ENCODE measurements at regions not wholly inside any gene's neighbourhood (a gene's known extent, or its start where the extent isn't known, plus 50 kb on each side); places are given as distances from the start of the nearest gene placed in this dataset.

DNA sequence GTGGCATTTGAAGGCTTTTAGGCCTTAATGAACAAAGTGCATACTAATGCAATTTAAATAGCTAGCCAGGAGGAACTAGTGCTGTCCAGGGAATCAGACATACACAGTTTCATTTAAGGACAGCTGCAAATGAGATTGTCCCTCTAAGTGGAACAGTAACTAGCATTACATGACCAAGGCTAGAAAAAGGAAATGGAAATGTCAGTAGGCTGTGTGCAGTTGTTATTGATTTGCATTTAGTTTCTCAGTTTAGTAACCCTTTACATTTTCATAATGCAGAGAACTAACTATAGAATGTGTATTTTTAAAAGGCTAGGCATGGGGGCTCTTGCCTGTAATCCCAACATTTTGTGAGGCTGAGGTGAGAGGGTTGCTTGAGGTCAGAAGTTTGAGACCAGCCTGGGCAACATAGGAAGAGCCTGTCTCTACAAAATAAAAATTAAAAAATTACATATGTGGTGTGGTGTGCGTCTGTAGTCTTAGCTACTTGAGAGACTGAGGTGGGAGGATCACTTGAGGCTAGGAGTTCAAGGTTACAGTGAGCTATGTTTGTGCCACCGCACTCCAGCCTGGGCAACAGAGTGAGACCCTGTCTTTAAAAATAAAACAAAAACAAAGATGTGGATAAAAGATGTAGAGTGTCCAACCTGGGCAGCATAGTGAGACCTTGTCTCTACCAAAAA is 468.0 kb downstream of the UTRN start:
- H3K36me3 ChIP-seq (replicated peaks in 1 of 2; ENCODE audit: insufficient read depth in 1 of 2, low read depth in 2 of 2), result no peaks in the 10 kb centered on the region
- no peaks in the 10 kb centered on the region for H3K9me3 ChIP-seq
- no peak for TF ChIP-seq POLR2A (IDR thresholded peaks at IDR 0.05)
- TF ChIP-seq, protein P1, sequence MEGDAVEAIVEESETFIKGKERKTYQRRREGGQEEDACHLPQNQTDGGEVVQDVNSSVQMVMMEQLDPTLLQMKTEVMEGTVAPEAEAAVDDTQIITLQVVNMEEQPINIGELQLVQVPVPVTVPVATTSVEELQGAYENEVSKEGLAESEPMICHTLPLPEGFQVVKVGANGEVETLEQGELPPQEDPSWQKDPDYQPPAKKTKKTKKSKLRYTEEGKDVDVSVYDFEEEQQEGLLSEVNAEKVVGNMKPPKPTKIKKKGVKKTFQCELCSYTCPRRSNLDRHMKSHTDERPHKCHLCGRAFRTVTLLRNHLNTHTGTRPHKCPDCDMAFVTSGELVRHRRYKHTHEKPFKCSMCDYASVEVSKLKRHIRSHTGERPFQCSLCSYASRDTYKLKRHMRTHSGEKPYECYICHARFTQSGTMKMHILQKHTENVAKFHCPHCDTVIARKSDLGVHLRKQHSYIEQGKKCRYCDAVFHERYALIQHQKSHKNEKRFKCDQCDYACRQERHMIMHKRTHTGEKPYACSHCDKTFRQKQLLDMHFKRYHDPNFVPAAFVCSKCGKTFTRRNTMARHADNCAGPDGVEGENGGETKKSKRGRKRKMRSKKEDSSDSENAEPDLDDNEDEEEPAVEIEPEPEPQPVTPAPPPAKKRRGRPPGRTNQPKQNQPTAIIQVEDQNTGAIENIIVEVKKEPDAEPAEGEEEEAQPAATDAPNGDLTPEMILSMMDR (IDR thresholded peaks at IDR 0.05), result no peak
- peaks cover 40% of the 10 kb centered on the region for H3K4me1 ChIP-seq
- 93% methylated on average over 2 of the region's 2 CpGs for WGBS, 2 donors
- DNase-seq (no peak), ATAC-seq (no peak)
- intact Hi-C loops (cut with DNase I), result no loop called here
- no peak overlapping the region for H3K4me3 ChIP-seq
- no peak overlapping the region for H3K27ac ChIP-seq
- no peaks in the 10 kb centered on the region for H3K27me3 ChIP-seq

DNA sequence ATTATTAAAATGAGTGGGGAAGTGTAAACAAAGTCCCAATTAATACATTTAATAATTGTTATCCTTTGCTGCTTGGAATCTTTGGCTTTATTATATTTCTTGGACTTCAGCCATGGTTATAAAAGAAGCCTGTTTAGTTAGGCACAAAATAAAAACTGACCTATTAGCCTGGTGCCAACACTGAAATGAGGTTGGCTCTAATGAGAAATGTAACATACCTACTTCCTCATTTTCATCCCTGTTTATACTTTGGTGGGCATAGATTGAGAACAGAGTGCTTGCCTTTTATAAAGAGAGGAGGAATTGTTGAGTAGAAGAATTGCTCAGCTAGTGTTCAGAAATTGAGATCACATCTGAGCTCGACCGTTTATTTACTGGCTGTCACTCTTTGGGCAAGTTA is 471.3 kb downstream of the UTRN start:
- Histone ChIP-seq H3K27ac (peak overlapping the region in 3 of 4 donors; percentile 8 to 42 (median 40)), H3K4me1 (peaks cover 33% of the 10 kb centered on the region), H3K27me3 (no peaks in the 10 kb centered on the region), H3K9me3 (no peaks in the 10 kb centered on the region), H3K4me3 (no peak overlapping the region), H3K36me3 (replicated peaks in 1 of 2; ENCODE audit: insufficient read depth in 1 of 2, low read depth in 2 of 2) (no peaks in the 10 kb centered on the region)
- intact Hi-C loops (cut with DNase I), result no loop called here
- ATAC-seq (peak; percentile 32), DNase-seq (no peak)
- 14% methylated on average over 2 of the region's 2 CpGs for WGBS, 2 donors
- no peak for TF ChIP-seq POLR2A (IDR thresholded peaks at IDR 0.05)
- TF ChIP-seq, protein P1 (IDR thresholded peaks at IDR 0.05), result no peak

DNA sequence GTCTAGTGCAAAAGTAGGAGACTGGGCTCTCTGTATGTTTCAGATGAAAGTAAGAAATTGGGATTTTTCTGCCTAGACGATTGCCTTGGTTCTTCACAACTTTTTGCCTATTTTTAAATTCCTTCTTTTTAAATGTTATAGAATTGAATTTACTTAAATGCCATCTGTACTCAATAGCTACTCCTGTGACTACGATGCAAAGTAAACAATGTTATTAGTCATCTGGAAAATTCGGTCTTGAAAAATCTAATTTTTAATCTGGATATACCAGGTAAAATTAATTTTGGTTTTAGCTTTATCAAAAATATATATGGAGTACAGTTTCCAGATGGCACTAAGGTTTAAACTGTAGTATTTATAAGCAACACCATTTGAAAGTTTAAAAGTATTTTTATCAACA is 472.2 kb downstream of the UTRN start:
- H3K27ac ChIP-seq, result peak overlapping the region in 2 of 4 donors; percentile 42 to 45
- TF ChIP-seq, protein P1 (IDR thresholded peaks at IDR 0.05), result no peak
- no peak for TF ChIP-seq POLR2A (IDR thresholded peaks at IDR 0.05)
- no peak overlapping the region for H3K4me3 ChIP-seq
- intact Hi-C loops (cut with DNase I), result no loop called here
- peaks cover 33% of the 10 kb centered on the region for H3K4me1 ChIP-seq
- H3K36me3 ChIP-seq (replicated peaks in 1 of 2; ENCODE audit: insufficient read depth in 1 of 2, low read depth in 2 of 2), result no peaks in the 10 kb centered on the region
- WGBS, 2 donors, result 39 to 47% methylated on average over 3 of the region's 3 CpGs
- ATAC-seq, result peak; percentile 30
- no peak for DNase-seq
- no peaks in the 10 kb centered on the region for H3K27me3 ChIP-seq
- H3K9me3 ChIP-seq, result no peaks in the 10 kb centered on the region

DNA sequence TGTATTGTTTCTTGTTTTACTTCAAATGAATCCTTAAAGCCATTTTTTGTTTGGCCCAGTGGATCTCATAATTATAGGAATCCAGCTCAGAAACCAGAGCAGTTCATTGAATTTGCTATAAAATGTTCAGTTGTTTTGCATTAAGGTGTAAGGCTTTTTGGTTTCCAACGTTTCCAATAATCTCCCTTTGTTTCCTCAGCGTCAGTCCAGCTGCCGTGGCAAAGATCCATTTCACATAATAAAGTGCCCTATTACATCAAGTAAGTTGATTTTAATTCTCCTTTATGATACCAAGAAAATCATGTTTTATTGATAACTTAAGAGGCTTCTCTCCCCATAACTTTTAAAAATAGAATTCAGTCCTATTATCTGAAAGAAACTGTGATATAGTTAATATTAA is 472.6 kb downstream of the UTRN start:
- intact Hi-C loops (cut with DNase I), result no loop called here
- Histone ChIP-seq H3K36me3 (replicated peaks in 1 of 2; ENCODE audit: insufficient read depth in 1 of 2, low read depth in 2 of 2) (no peaks in the 10 kb centered on the region), H3K27me3 (no peaks in the 10 kb centered on the region), H3K27ac (peak overlapping the region in 2 of 4 donors; percentile 42 to 45), H3K4me3 (no peak overlapping the region), H3K4me1 (peaks cover 33% of the 10 kb centered on the region), H3K9me3 (no peaks in the 10 kb centered on the region)
- 19 to 34% methylated on average over 3 of the region's 3 CpGs for WGBS, 2 donors
- TF ChIP-seq, protein P1 (IDR thresholded peaks at IDR 0.05), result no peak
- no peak for TF ChIP-seq POLR2A (IDR thresholded peaks at IDR 0.05)
- DNase-seq (peak in 2 of 4 donors; percentile 15 to 24), ATAC-seq (peak; percentile 38)

DNA sequence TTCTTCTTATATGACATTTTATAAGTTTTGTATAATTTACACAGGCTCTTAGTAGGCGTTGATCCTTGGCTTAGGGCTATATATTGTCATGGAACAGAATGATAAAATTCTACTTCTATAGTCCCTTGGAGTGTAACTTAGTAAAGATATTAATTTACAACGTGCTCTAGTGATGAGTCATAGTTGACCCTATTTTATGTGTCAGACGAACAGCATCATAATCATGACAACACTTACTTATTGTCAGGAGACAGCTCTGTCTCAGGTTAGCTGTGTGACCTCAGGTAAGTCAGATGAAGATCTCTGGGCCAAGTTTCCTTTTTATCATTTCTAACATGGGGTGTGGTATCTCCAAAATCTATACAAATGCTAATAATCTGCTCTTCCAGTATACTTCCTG is 473.5 kb downstream of the UTRN start:
- Histone ChIP-seq H3K4me3 (no peak overlapping the region), H3K27me3 (no peaks in the 10 kb centered on the region), H3K36me3 (replicated peaks in 1 of 2; ENCODE audit: insufficient read depth in 1 of 2, low read depth in 2 of 2) (no peaks in the 10 kb centered on the region), H3K9me3 (no peaks in the 10 kb centered on the region), H3K27ac (no peak overlapping the region), H3K4me1 (peaks cover 33% of the 10 kb centered on the region)
- 72 to 78% methylated on average over 3 of the region's 3 CpGs for WGBS, 2 donors
- ATAC-seq (no peak), DNase-seq (no peak)
- intact Hi-C loops (cut with DNase I), result no loop called here
- TF ChIP-seq, protein P1 (IDR thresholded peaks at IDR 0.05), result no peak
- TF ChIP-seq POLR2A (IDR thresholded peaks at IDR 0.05), result no peak
